C4-2B (cell line): ENCODE measurements at regions not wholly inside any gene's neighbourhood (a gene's known extent, or its start where the extent isn't known, plus 50 kb on each side); places are given as distances from the start of the nearest gene placed in this dataset.

Source experiments
- CTCF ChIP-seq: fragments of 450-650 bp; conservative IDR thresholded peaks from 2 replicates; pipeline ENCODE4 v1.5.1; 2017; ENCODE audit warnings: mild to moderate bottlenecking
- ZFX ChIP-seq: fragments of 450-650 bp; IDR thresholded peaks from 2 replicates; pipeline ENCODE4 v1.6.1; 2017

GRCh38 chr4:107468156-107468555 is 251.9 kb downstream of the PAPSS1 start:
- TF ChIP-seq CTCF (no peak), ZFX (no peak)
